ENCODE measurements at regions not wholly inside any gene's neighbourhood (a gene's known extent, or its start where the extent isn't known, plus 50 kb on each side); places are given as distances from the start of the nearest gene placed in this dataset.

DNA sequence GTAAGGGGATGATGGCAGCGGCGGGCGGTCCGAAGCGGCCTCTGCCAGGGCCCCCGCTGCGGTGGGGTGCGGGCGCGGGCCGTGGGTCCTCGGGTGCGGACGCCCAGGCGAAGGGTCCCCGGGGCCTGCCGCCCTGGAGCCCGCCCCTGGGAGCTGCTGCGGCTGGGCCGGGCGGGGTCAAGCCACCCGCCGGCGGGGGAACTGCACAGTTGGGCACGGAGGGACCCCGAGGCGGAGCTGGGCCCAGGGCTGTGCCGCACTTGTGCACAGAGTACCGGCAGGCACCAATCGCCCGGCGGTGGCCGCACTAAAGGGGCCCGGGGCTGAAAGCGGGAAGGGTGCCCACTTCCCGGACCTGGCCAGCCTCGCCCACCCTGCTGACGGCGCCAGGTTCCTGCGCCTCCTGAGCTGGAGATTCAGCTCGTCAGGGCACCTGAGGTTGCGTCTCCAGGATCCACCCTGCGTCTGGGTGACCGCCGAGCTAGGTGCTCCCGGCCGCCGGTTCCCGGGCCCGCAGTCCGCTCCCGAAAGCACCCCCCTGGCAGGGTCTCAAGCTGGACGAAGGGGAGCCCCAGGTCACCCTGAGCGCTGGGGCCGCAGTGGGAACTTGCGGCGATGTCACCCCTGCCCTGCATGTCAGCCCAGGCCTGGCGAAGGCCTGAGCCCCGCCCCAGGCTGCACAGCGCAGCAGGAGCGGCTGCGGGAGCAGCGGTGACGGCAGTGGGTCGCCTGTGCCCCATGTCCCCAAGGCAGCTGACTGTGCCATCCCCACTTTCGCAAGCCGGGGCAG, 56.7 kb upstream of the ETV3 start:
- TF ChIP-seq, protein P1, sequence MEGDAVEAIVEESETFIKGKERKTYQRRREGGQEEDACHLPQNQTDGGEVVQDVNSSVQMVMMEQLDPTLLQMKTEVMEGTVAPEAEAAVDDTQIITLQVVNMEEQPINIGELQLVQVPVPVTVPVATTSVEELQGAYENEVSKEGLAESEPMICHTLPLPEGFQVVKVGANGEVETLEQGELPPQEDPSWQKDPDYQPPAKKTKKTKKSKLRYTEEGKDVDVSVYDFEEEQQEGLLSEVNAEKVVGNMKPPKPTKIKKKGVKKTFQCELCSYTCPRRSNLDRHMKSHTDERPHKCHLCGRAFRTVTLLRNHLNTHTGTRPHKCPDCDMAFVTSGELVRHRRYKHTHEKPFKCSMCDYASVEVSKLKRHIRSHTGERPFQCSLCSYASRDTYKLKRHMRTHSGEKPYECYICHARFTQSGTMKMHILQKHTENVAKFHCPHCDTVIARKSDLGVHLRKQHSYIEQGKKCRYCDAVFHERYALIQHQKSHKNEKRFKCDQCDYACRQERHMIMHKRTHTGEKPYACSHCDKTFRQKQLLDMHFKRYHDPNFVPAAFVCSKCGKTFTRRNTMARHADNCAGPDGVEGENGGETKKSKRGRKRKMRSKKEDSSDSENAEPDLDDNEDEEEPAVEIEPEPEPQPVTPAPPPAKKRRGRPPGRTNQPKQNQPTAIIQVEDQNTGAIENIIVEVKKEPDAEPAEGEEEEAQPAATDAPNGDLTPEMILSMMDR (IDR thresholded peaks at IDR 0.05; ENCODE audit: insufficient read depth, low read depth, low read length) = no peak
- TF ChIP-seq EZH2 (IDR thresholded peaks at IDR 0.05; ENCODE audit: insufficient read depth, low read length) = peak; percentile 97
